ENCODE measurements at regions not wholly inside any gene's neighbourhood (a gene's known extent, or its start where the extent isn't known, plus 50 kb on each side); places are given as distances from the start of the nearest gene placed in this dataset.

- TF ChIP-seq, protein P1, sequence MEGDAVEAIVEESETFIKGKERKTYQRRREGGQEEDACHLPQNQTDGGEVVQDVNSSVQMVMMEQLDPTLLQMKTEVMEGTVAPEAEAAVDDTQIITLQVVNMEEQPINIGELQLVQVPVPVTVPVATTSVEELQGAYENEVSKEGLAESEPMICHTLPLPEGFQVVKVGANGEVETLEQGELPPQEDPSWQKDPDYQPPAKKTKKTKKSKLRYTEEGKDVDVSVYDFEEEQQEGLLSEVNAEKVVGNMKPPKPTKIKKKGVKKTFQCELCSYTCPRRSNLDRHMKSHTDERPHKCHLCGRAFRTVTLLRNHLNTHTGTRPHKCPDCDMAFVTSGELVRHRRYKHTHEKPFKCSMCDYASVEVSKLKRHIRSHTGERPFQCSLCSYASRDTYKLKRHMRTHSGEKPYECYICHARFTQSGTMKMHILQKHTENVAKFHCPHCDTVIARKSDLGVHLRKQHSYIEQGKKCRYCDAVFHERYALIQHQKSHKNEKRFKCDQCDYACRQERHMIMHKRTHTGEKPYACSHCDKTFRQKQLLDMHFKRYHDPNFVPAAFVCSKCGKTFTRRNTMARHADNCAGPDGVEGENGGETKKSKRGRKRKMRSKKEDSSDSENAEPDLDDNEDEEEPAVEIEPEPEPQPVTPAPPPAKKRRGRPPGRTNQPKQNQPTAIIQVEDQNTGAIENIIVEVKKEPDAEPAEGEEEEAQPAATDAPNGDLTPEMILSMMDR (conservative IDR thresholded peaks at IDR 0.05) = no peak
- no peak for TF ChIP-seq EZH2 (IDR thresholded peaks at IDR 0.05; ENCODE audit: low read depth)
These were observed 175.1 kb downstream of the VGLL3 start for GRCh38 chr3:86815880-86816279.
